PC-9 (cell line): ENCODE measurements at regions not wholly inside any gene's neighbourhood (a gene's known extent, or its start where the extent isn't known, plus 50 kb on each side); places are given as distances from the start of the nearest gene placed in this dataset.

Experiments
- BruUV-seq: library from RNA; stranded (reverse); fragments of 400-500 nt; replicated peaks from 2 replicates; lab custom pipeline; 2021; lab: Mats Ljungman, UMichigan
- CTCF ChIA-PET: fragments of 300-600 bp; sonication (Branson Sonifier 250); formaldehyde crosslinking; loops from one replicate; lab custom pipeline; 2022; ENCODE audit warnings: antibody characterized with exemption; lab: Charles Lee
- POLR2A ChIA-PET: fragments of 300-600 bp; sonication (Branson Sonifier 250); formaldehyde crosslinking; loops from one replicate; lab custom pipeline; 2022; ENCODE audit warnings: antibody characterized with exemption; ENCODE audit not compliant: unreplicated experiment; lab: Charles Lee
- DNase-seq, 2 experiments: peaks; one replicate each; pipeline versions ENCODE4 v3.0.0 to v3.0.0-alpha.2; 2015 to 2022; ENCODE audit warnings: mixed read lengths in 1 of 2
- H2AFZ ChIP-seq: fragments of 200-600 bp; sonication (generic); 2 replicates; pipeline ENCODE4 v1.8.1; 2017; ENCODE audit warnings: antibody characterized with exemption
- H3F3A ChIP-seq: fragments of 200-600 bp; sonication (generic); 2 replicates; pipeline ENCODE4 v1.8.1; 2017; ENCODE audit warnings: antibody characterized with exemption, mild to moderate bottlenecking, low read depth; ENCODE audit not compliant: insufficient read depth
- H3K27ac ChIP-seq: fragments of 200-600 bp; sonication (generic); 2 replicates; pipeline ENCODE4 v1.6.1; 2016; ENCODE audit warnings: mixed run types
- H3K27me3 ChIP-seq: fragments of 200-600 bp; sonication (generic); 2 replicates; pipeline ENCODE4 v1.6.1; 2016; ENCODE audit warnings: low read depth, mixed run types; ENCODE audit not compliant: insufficient read depth
- H3K36me3 ChIP-seq: fragments of 200-600 bp; sonication (generic); 2 replicates; pipeline ENCODE4 v1.6.1; 2016; ENCODE audit warnings: low read depth, mixed run types
- H3K4me1 ChIP-seq: fragments of 200-600 bp; sonication (generic); replicated peaks from 2 replicates; pipeline ENCODE4 v1.6.1; 2016; ENCODE audit warnings: mixed run types; ENCODE audit not compliant: insufficient read depth
- H3K4me2 ChIP-seq: fragments of 200-600 bp; sonication (generic); 2 replicates; pipeline ENCODE4 v1.6.1; 2017; ENCODE audit warnings: mixed run types
- H3K4me3 ChIP-seq: fragments of 200-600 bp; sonication (generic); 2 replicates; pipeline ENCODE4 v1.6.1; 2016; ENCODE audit warnings: mixed run types
- H3K79me2 ChIP-seq: fragments of 200-600 bp; sonication (generic); 2 replicates; pipeline ENCODE4 v1.6.1; 2017; ENCODE audit warnings: low read depth, mixed run types
- H3K9me2 ChIP-seq: fragments of 200-600 bp; sonication (generic); 2 replicates; pipeline ENCODE4 v1.8.1; 2017; ENCODE audit warnings: mild to moderate bottlenecking; ENCODE audit not compliant: insufficient read depth
- H3K9me3 ChIP-seq: fragments of 200-600 bp; sonication (generic); 2 replicates; pipeline ENCODE4 v1.8.1; 2016; ENCODE audit warnings: low read depth; ENCODE audit not compliant: insufficient read depth
- H4K20me1 ChIP-seq: fragments of 200-600 bp; sonication (generic); 2 replicates; pipeline ENCODE4 v1.8.1; 2017; ENCODE audit not compliant: insufficient read depth
- EZH2 ChIP-seq: fragments of 200-600 bp; sonication (generic); IDR thresholded peaks from 2 replicates; pipeline ENCODE4 v1.8.0; 2017; ENCODE audit warnings: antibody characterized with exemption, low read depth
- intact Hi-C: fragments of 100-400 bp; cut with micrococcal nuclease; formaldehyde crosslinking; loops from one replicate; pipeline ENCODE4 v1.10.0; 2022; ENCODE audit not compliant: unreplicated experiment
- TF ChIP-seq, protein P1 (sequence below): fragments of 200-600 bp; sonication (generic); conservative IDR thresholded peaks from 2 replicates; pipeline ENCODE4 v1.6.1; 2017; ENCODE audit warnings: mixed run types, antibody characterized with exemption, mild to moderate bottlenecking, moderate library complexity

DNA sequence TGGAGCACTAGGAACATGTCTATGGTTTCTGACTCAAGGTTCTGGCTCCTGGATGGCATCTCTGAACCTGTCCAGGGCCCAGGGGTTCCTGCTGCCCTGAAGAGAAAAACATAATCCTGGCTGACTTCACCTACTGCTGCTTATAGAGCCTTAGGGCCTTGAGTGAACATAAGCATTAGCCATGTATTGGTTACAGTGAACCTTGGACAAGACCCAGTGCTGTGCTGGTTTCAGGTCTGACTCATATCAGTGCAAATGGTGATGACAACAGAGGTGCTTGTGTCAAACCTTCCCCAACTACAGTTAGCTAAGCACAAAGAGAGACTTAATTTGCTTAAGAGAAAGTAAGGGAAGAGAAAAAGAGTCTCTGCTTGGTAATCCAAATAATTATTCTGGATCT lies 1047.2 kb downstream of the GLUD2 start:
- Histone ChIP-seq H3K79me2 (no peaks in the 10 kb centered on the region), H3K9me3 (no peaks in the 10 kb centered on the region), H4K20me1 (no peaks in the 10 kb centered on the region), H3K36me3 (no peaks in the 10 kb centered on the region), H3K4me3 (no peak overlapping the region), H3K4me2 (no peak overlapping the region), H3K27me3 (no peaks in the 10 kb centered on the region), H3F3A (no peaks in the 10 kb centered on the region), H3K27ac (no peak overlapping the region), H2AFZ (no peak overlapping the region), H3K4me1 (no peaks in the 10 kb centered on the region), H3K9me2 (no peaks in the 10 kb centered on the region)
- BruUV-seq = no TSS peak
- DNase-seq = no peak
- CTCF ChIA-PET = no interaction called here
- no peak for TF ChIP-seq EZH2
- TF ChIP-seq, protein P1, sequence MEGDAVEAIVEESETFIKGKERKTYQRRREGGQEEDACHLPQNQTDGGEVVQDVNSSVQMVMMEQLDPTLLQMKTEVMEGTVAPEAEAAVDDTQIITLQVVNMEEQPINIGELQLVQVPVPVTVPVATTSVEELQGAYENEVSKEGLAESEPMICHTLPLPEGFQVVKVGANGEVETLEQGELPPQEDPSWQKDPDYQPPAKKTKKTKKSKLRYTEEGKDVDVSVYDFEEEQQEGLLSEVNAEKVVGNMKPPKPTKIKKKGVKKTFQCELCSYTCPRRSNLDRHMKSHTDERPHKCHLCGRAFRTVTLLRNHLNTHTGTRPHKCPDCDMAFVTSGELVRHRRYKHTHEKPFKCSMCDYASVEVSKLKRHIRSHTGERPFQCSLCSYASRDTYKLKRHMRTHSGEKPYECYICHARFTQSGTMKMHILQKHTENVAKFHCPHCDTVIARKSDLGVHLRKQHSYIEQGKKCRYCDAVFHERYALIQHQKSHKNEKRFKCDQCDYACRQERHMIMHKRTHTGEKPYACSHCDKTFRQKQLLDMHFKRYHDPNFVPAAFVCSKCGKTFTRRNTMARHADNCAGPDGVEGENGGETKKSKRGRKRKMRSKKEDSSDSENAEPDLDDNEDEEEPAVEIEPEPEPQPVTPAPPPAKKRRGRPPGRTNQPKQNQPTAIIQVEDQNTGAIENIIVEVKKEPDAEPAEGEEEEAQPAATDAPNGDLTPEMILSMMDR = no peak
- POLR2A ChIA-PET = interaction anchor here (0.8 kb wide), 1 partner anchor 159 kb away, joined by 11 read pairs; no protein-coding TSS in a partner anchor
- intact Hi-C loops = no loop called here

DNA sequence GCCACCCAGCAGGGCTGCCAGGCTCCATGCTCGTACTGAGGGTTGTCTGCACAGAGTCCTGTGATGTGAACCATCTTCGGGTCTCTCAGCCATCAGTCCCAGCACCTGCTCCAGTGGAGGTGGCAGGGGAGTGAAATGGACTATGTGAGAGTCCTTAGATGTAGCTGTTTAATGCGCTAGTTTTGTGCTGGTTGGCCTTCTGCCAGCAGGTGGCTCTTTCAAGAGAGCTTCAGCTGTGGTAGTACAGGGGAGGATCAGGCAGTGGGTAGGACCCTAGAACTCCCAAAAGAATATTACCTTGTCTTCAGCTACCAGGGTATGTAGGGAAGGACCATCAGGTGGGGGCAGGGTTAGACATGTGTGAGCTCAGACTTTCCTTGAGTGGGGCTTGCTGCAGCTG lies 1066.0 kb downstream of the GLUD2 start:
- BruUV-seq = no TSS peak
- H3K4me1 ChIP-seq = no peaks in the 10 kb centered on the region
- no peak overlapping the region for H3K4me2 ChIP-seq
- CTCF ChIA-PET = no interaction called here
- DNase-seq = no peak
- no peaks in the 10 kb centered on the region for H3K9me3 ChIP-seq
- no peaks in the 10 kb centered on the region for H3K79me2 ChIP-seq
- POLR2A ChIA-PET = no interaction called here
- no peak overlapping the region for H3K27ac ChIP-seq
- intact Hi-C loops = no loop called here
- TF ChIP-seq EZH2 = no peak
- TF ChIP-seq, protein P1 = no peak
- no peaks in the 10 kb centered on the region for H3K27me3 ChIP-seq
- H3K36me3 ChIP-seq = no peaks in the 10 kb centered on the region
- no peaks in the 10 kb centered on the region for H3F3A ChIP-seq
- no peaks in the 10 kb centered on the region for H3K9me2 ChIP-seq
- H3K4me3 ChIP-seq = no peak overlapping the region
- no peak overlapping the region for H2AFZ ChIP-seq
- H4K20me1 ChIP-seq = no peaks in the 10 kb centered on the region

DNA sequence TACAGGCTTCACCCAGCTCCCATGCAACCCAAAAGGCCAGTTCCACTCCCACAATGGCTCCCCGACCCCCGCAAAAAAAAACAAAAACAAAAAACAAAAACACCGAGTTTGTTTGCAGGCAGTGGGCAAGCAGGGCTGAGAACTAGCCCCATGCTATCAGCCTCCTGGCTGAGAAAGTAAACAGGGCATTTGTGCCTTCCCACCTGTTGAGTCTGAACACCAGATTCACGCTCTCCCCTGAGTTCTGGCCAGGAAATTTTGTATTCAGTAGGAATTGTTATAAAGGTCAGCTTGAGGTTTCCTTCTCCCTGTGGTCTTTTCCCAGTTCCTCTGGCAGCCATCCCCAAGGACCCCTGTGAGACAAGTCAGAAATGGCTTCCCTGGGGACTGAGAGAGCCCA lies 1066.5 kb downstream of the GLUD2 start:
- no peaks in the 10 kb centered on the region for H3K79me2 ChIP-seq
- no TSS peak for BruUV-seq
- DNase-seq = no peak
- no peaks in the 10 kb centered on the region for H3K4me1 ChIP-seq
- no peak overlapping the region for H3K4me2 ChIP-seq
- H3K4me3 ChIP-seq = no peak overlapping the region
- TF ChIP-seq, protein P1 = no peak
- TF ChIP-seq EZH2 = no peak
- no peaks in the 10 kb centered on the region for H3K9me3 ChIP-seq
- CTCF ChIA-PET = no interaction called here
- no peaks in the 10 kb centered on the region for H3F3A ChIP-seq
- no peaks in the 10 kb centered on the region for H3K27me3 ChIP-seq
- H3K9me2 ChIP-seq = no peaks in the 10 kb centered on the region
- intact Hi-C loops = no loop called here
- H3K27ac ChIP-seq = no peak overlapping the region
- POLR2A ChIA-PET = no interaction called here
- no peak overlapping the region for H2AFZ ChIP-seq
- H4K20me1 ChIP-seq = no peaks in the 10 kb centered on the region
- no peaks in the 10 kb centered on the region for H3K36me3 ChIP-seq
